Left lung (tissue), 4 donors: ENCODE measurements at regions not wholly inside any gene's neighbourhood (a gene's known extent, or its start where the extent isn't known, plus 50 kb on each side); places are given as distances from the start of the nearest gene placed in this dataset.

ENCODE experiments used
- ATAC-seq: fragments of 200-7000 bp; cut with Tn5 transposase; one replicate; pipeline ENCODE4 v1.9.1; 2020; ENCODE audit warnings: moderate library complexity
- DNase-seq, 4 donors: peaks; one replicate each; pipeline ENCODE4 v3.0.0-alpha.2; 2013 to 2020
- H3K27ac ChIP-seq, 2 donors: fragments of 200-600 bp; sonication (generic) in 1 of 2; one replicate each; pipeline versions ENCODE4 v1.5.0 to v1.8.0; 2020 to 2021
- H3K27me3 ChIP-seq, 2 donors: fragments of 200-600 bp; sonication (generic) in 1 of 2; one replicate each; pipeline versions ENCODE4 v1.5.0 to v1.8.0; 2020 to 2021
- H3K36me3 ChIP-seq, 2 donors: fragments of 200-600 bp; sonication (generic) in 1 of 2; one replicate each; pipeline versions ENCODE4 v1.5.0 to v1.8.0; 2020 to 2021
- H3K4me1 ChIP-seq, 2 donors: fragments of 200-600 bp; one replicate each; pipeline ENCODE4 v1.8.0; 2021
- H3K4me3 ChIP-seq, 2 donors: fragments of 200-600 bp; sonication (generic) in 1 of 2; one replicate each; pipeline versions ENCODE4 v1.5.0 to v1.8.0; 2020 to 2021; ENCODE audit warnings: mild to moderate bottlenecking in 1 of 2
- H3K9me3 ChIP-seq, 2 donors: fragments of 200-600 bp; sonication (generic) in 1 of 2; one replicate each; pipeline versions ENCODE4 v1.5.0 to v1.8.0; 2020 to 2021
- intact Hi-C, 2 donors: fragments of 100-400 bp; cut with DNase I; formaldehyde crosslinking; loops; one replicate each; pipeline versions ENCODE4 v1.11.2 to v1.14.2; 2022
- TF ChIP-seq, protein P1 (sequence below), 2 donors: fragments of 200-600 bp; sonication (generic) in 1 of 2; IDR thresholded peaks; one replicate each; pipeline versions ENCODE4 v1.5.0 to v1.8.0; 2021; ENCODE audit warnings: antibody characterized with exemption in 2 of 2
- donor health status: DM: no; HTN: yes; CAD: no.
- donor health status: DM: no; HTN: no; CAD: no.

DNA sequence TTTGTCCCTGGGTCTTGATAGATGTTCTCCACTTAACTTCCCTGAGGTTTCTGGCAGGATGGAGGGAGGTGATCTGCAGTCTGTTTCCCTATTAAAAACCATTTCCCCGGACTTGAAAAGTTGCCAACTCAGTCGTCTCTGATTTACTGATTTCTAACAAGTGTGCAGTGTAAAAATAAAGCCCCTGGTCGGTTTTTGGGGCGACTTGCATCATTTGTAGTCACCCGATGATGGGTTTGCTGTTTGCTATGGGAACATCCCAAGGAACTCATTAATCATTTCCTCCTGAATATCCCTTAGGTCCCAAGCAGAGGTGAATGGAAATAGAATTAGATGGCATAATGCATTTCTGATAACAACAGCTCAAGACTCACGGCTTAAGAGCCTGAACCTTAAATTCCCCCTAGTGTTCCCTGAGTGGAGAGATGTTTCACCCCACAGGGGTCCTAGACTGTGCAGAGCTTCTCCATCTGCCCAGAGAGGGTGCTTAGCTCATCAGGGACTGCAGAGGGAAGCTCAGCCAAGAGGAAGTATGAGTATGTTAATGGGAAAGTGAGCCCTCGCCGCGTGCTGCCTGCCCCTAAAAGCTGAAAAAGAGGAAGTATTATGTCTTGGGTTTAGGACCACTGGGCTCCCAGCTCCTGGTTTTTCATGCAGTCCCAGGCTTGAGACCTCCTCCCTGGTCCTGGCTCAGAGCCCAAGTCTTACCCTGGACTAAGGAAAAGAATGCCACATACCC is 115.1 kb upstream of the DAP start:
- TF ChIP-seq, protein P1, sequence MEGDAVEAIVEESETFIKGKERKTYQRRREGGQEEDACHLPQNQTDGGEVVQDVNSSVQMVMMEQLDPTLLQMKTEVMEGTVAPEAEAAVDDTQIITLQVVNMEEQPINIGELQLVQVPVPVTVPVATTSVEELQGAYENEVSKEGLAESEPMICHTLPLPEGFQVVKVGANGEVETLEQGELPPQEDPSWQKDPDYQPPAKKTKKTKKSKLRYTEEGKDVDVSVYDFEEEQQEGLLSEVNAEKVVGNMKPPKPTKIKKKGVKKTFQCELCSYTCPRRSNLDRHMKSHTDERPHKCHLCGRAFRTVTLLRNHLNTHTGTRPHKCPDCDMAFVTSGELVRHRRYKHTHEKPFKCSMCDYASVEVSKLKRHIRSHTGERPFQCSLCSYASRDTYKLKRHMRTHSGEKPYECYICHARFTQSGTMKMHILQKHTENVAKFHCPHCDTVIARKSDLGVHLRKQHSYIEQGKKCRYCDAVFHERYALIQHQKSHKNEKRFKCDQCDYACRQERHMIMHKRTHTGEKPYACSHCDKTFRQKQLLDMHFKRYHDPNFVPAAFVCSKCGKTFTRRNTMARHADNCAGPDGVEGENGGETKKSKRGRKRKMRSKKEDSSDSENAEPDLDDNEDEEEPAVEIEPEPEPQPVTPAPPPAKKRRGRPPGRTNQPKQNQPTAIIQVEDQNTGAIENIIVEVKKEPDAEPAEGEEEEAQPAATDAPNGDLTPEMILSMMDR (IDR thresholded peaks at IDR 0.05) = no peak
- Histone ChIP-seq H3K4me1 (no peaks in the 10 kb centered on the region), H3K9me3 (no peaks in the 10 kb centered on the region), H3K27me3 (no peaks in the 10 kb centered on the region), H3K27ac (no peak overlapping the region), H3K4me3 (no peak overlapping the region), H3K36me3 (no peaks in the 10 kb centered on the region)
- intact Hi-C loops = no loop called here
- DNase-seq (peak in 1 of 4 donors; percentile 46), ATAC-seq (peak; percentile 50)

DNA sequence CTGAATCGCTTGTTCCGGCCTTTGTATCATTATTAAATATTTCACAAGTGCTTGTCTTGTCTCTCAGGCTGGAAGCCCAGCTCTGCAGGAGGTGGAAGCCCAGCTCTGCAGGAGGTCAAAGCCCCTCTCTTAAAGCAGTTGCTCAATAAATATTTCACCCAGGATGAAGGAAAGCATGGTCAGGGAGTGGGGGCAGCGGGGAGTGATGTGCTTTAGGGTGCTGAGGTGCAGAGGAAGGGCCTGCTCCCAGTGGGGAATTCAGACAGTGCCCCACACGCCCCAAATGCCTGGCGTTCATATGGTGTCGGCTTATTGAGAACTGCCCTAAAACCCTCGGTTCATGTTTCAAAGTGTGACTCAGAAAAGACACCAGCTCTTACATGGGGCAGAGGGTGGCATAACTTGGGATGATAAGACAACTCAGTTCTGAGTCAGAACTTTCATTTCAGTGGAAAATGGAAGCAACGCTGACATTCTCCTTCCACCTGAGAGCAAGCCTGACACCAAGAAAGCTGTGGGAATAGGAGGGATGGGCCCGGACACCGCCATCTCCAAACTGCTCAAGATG is 114.3 kb upstream of the DAP start:
- no peak for DNase-seq
- H3K4me3 ChIP-seq = no peak overlapping the region
- TF ChIP-seq, protein P1 (IDR thresholded peaks at IDR 0.05) = no peak
- no peaks in the 10 kb centered on the region for H3K4me1 ChIP-seq
- H3K27me3 ChIP-seq = no peaks in the 10 kb centered on the region
- H3K27ac ChIP-seq = no peak overlapping the region
- no peaks in the 10 kb centered on the region for H3K36me3 ChIP-seq
- H3K9me3 ChIP-seq = no peaks in the 10 kb centered on the region
- intact Hi-C loops = no loop called here
- ATAC-seq = no peak

DNA sequence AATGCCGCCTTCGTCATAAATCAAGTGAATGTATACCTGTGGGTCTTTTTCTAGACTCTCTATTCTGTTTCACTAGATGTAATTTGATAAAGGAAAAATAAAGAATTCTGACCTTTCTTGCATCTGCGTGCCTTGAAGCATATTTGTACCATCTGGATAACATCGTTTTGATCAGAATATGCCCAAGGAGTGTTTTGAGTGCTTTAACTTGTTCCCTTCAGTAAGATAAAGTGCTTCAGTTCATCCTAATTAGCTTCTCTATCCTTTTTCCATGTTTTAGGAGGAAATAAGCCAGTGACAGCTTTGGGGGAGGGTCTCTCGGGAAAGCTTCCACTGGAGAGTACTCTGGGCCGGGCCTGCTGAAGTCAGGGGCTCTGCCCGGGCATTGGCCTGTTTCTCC is 113.5 kb upstream of the DAP start:
- Histone ChIP-seq H3K27me3 (no peaks in the 10 kb centered on the region), H3K36me3 (no peaks in the 10 kb centered on the region), H3K27ac (no peak overlapping the region), H3K9me3 (no peaks in the 10 kb centered on the region), H3K4me3 (no peak overlapping the region), H3K4me1 (no peaks in the 10 kb centered on the region)
- intact Hi-C loops = no loop called here
- TF ChIP-seq, protein P1 (IDR thresholded peaks at IDR 0.05) = no peak
- ATAC-seq (no peak), DNase-seq (no peak)

DNA sequence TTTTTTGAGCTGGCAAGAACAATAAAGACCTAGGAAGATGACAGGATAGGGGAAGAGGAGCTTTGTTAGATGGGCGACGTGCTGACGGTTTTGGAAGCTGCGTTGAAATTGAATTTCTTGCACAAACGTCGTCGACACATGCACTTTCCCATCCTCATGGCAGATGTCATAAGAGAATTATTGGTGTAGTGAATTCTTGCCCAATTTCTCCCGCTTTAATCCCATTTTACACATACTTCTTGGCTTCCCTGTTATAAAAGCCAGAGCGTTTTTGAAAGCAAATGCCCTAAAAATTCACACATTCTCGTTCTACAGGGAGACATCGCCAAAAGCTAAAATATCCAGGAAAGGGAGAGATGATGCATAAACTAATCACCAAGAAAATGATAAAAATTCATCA is 109.8 kb upstream of the DAP start:
- no peaks in the 10 kb centered on the region for H3K27me3 ChIP-seq
- no peaks in the 10 kb centered on the region for H3K36me3 ChIP-seq
- intact Hi-C loops = no loop called here
- ATAC-seq = no peak
- no peaks in the 10 kb centered on the region for H3K9me3 ChIP-seq
- no peak overlapping the region for H3K27ac ChIP-seq
- TF ChIP-seq, protein P1 (IDR thresholded peaks at IDR 0.05) = no peak
- H3K4me3 ChIP-seq = no peak overlapping the region
- no peaks in the 10 kb centered on the region for H3K4me1 ChIP-seq
- no peak for DNase-seq

DNA sequence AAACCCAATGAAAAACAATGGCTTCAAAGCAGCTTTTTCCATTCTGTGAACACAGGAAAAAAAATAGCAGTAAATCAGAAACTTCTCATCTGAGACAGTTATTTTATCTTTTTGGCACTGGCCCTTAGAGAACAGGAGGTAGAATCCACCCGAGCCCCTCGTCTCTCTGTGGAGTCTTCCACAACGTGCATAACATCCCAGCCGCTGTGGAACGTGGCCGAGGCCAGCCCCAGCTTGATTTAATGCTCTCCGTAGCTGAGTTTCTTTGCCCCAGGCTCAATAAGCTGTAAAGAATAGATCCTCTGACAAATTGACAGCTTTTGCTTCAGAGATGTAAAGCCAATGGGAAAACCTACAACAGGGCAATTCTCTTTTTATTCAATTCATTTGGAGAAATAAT is 107.9 kb upstream of the DAP start:
- Histone ChIP-seq H3K9me3 (no peaks in the 10 kb centered on the region), H3K36me3 (no peaks in the 10 kb centered on the region), H3K27ac (no peak overlapping the region), H3K27me3 (no peaks in the 10 kb centered on the region), H3K4me1 (no peaks in the 10 kb centered on the region), H3K4me3 (no peak overlapping the region)
- TF ChIP-seq, protein P1 (IDR thresholded peaks at IDR 0.05) = no peak
- no peak for DNase-seq
- intact Hi-C loops = no loop called here
- no peak for ATAC-seq
